ENCODE measurements at regions not wholly inside any gene's neighbourhood (a gene's known extent, or its start where the extent isn't known, plus 50 kb on each side); places are given as distances from the start of the nearest gene placed in this dataset.

GRCh38 chr9:85401998-85402397 is 339.8 kb downstream of the AGTPBP1 start (continued):
- peak; percentile 41; the same call in 1 of the 2 replicates for TF ChIP-seq ZNF518A (tag by site-specific recombination; conservative IDR thresholded peaks at IDR 0.05; ENCODE audit: low read depth)
- TF ChIP-seq ZNF530 (tag by site-specific recombination; IDR thresholded peaks at IDR 0.05; ENCODE audit: low read depth), result no peak
- TF ChIP-seq ZFHX2 (tag by site-specific recombination; conservative IDR thresholded peaks at IDR 0.05), result no peak
- TF ChIP-seq ZNF169 (tag by site-specific recombination; IDR thresholded peaks at IDR 0.05), result no peak
- peak; percentile 27; the same call in 1 of the 2 replicates for TF ChIP-seq ZNF335 (tag by site-specific recombination; conservative IDR thresholded peaks at IDR 0.05)
- no peak for TF ChIP-seq ZNF114 (tag by site-specific recombination; IDR thresholded peaks at IDR 0.05)
- no peak for TF ChIP-seq GLIS2 (tag by site-specific recombination; IDR thresholded peaks at IDR 0.05)
- no peak for TF ChIP-seq ZFP69B (tag by site-specific recombination; IDR thresholded peaks at IDR 0.05)
- TF ChIP-seq ZNF513 (tag by site-specific recombination; IDR thresholded peaks at IDR 0.05), result 0 out of 2 replicates have a peak, but pooled peaks have one; percentile 11
- TF ChIP-seq ZNF341 (tag by site-specific recombination; IDR thresholded peaks at IDR 0.05; ENCODE audit: low read depth), result no peak
- peak; percentile 27; the same call in 1 of the 2 replicates for TF ChIP-seq ZNF398 (tag by site-specific recombination; IDR thresholded peaks at IDR 0.05)
- TF ChIP-seq KLF1 (tag by site-specific recombination; IDR thresholded peaks at IDR 0.05), result no peak
- TF ChIP-seq KLF16 (tag by site-specific recombination; IDR thresholded peaks at IDR 0.05), result 0 out of 2 replicates have a peak, but pooled peaks have one; percentile 41
- TF ChIP-seq AEBP2 (tag by site-specific recombination; IDR thresholded peaks at IDR 0.05; ENCODE audit: borderline replicate concordance), result no peak
- no peak for TF ChIP-seq ZNF292 (tag by site-specific recombination; IDR thresholded peaks at IDR 0.05; ENCODE audit: borderline replicate concordance, low read depth)
- TF ChIP-seq ZNF837 (tag by site-specific recombination; IDR thresholded peaks at IDR 0.05), result no peak
- 0 out of 2 replicates have a peak, but pooled peaks have one; percentile 24 for TF ChIP-seq ZBTB6 (tag by site-specific recombination; IDR thresholded peaks at IDR 0.05)
- TF ChIP-seq ZBTB48 (tag by site-specific recombination; IDR thresholded peaks at IDR 0.05), result no peak
- no peak for TF ChIP-seq ZBTB10 (tag by site-specific recombination; IDR thresholded peaks at IDR 0.05)
- TF ChIP-seq ZNF184 (tag by site-specific recombination; IDR thresholded peaks at IDR 0.05), result peak; percentile 70; the same call in 1 of the 2 replicates
- no peak for TF ChIP-seq ZNF140 (tag by site-specific recombination; IDR thresholded peaks at IDR 0.05)
- TF ChIP-seq HOXA7 (CRISPR knock-in tag; IDR thresholded peaks at IDR 0.05; ENCODE audit: borderline replicate concordance), result no peak
- no peak for TF ChIP-seq ZNF175 (tag by site-specific recombination; IDR thresholded peaks at IDR 0.05)
- TF ChIP-seq ZNF580 (tag by site-specific recombination; IDR thresholded peaks at IDR 0.05), result peak; percentile 81; the same call in 1 of the 2 replicates
